Skeletal muscle satellite cell (primary cell): ENCODE measurements at regions not wholly inside any gene's neighbourhood (a gene's known extent, or its start where the extent isn't known, plus 50 kb on each side); places are given as distances from the start of the nearest gene placed in this dataset.

Source experiments
- H3K27me3 ChIP-seq: 2 replicates; pipeline ENCODE4 v1.7.0; 2013; ENCODE audit warnings: low read length; ENCODE audit not compliant: control insufficient read depth, insufficient read depth
- H3K36me3 ChIP-seq: 2 replicates; pipeline ENCODE4 v1.7.0; 2013; ENCODE audit warnings: mild to moderate bottlenecking, control low read depth, low read length; ENCODE audit not compliant: insufficient read depth
- H3K4me1 ChIP-seq: 2 replicates; pipeline ENCODE4 v1.7.0; 2013; ENCODE audit warnings: low read length; ENCODE audit not compliant: control insufficient read depth, insufficient read depth
- H3K4me2 ChIP-seq: 2 replicates; pipeline ENCODE4 v1.7.0; 2013; ENCODE audit warnings: mild to moderate bottlenecking, low read length
- H3K4me3 ChIP-seq: 2 replicates; pipeline ENCODE4 v1.7.0; 2013; ENCODE audit warnings: low read length
- H3K9ac ChIP-seq: 2 replicates; pipeline ENCODE4 v1.7.0; 2013; ENCODE audit warnings: mild to moderate bottlenecking, low read depth, low read length, moderate library complexity
- H3K9me3 ChIP-seq: replicated peaks from 2 replicates; pipeline ENCODE4 v1.7.0; 2013; ENCODE audit warnings: mild to moderate bottlenecking, control low read depth, low read length

GRCh38 chr19:5211217-5211822 is 129.3 kb downstream of the PTPRS start:
- Histone ChIP-seq H3K27me3 (no peaks in the 10 kb centered on the region), H3K36me3 (peaks cover 45% of the 10 kb centered on the region)

DNA sequence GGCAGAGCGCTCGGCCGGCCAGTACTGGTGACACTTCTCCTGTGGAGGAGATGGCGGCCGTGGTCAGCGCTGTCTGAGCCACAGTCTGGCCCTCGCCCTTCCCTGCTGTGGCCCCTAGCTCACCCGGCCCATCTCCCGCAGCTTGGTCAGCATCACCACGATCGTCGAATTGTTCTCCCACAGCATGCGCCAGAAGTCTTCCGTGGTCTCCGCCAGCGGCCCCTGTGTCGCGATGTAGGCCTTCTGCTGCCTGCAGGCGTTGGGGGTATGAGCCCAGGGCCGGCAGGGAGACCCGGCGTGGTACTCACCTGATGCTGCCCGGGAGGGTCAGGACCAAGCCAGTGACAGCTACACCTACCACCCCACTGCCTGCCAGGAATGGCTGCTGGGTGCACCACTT is 130.1 kb downstream of the PTPRS start:
- H3K9ac ChIP-seq = no peak overlapping the region
- no peaks in the 10 kb centered on the region for H3K4me1 ChIP-seq
- no peaks in the 10 kb centered on the region for H3K27me3 ChIP-seq
- H3K36me3 ChIP-seq = peaks cover 43% of the 10 kb centered on the region
- H3K4me3 ChIP-seq = no peak overlapping the region
- H3K9me3 ChIP-seq = no peaks in the 10 kb centered on the region
- no peak overlapping the region for H3K4me2 ChIP-seq

More at GRCh38 chr19:5211217-5211822, 129.3 kb downstream of the PTPRS start:
- H3K9me3 ChIP-seq = no peaks in the 10 kb centered on the region
- no peak overlapping the region for H3K4me3 ChIP-seq
- H3K9ac ChIP-seq = no peak overlapping the region
- H3K4me1 ChIP-seq = no peaks in the 10 kb centered on the region
- no peak overlapping the region for H3K4me2 ChIP-seq

GRCh38 chr19:5207806-5208205 is 132.8 kb downstream of the PTPRS start:
- no peaks in the 10 kb centered on the region for H3K4me1 ChIP-seq
- no peak overlapping the region for H3K4me2 ChIP-seq
- no peak overlapping the region for H3K4me3 ChIP-seq
- peaks cover 24% of the 10 kb centered on the region for H3K36me3 ChIP-seq
- H3K27me3 ChIP-seq = no peaks in the 10 kb centered on the region
- no peaks in the 10 kb centered on the region for H3K9me3 ChIP-seq
- no peak overlapping the region for H3K9ac ChIP-seq

- Histone ChIP-seq H3K9me3 (peaks cover 1% of the 10 kb centered on the region), H3K36me3 (peaks cover 18% of the 10 kb centered on the region), H3K9ac (no peak overlapping the region), H3K27me3 (no peaks in the 10 kb centered on the region), H3K4me1 (no peaks in the 10 kb centered on the region), H3K4me3 (no peak overlapping the region), H3K4me2 (no peak overlapping the region)
These were observed 133.9 kb downstream of the PTPRS start for GRCh38 chr19:5206751-5207075.

- Histone ChIP-seq H3K4me3 (no peak overlapping the region), H3K36me3 (peaks cover 13% of the 10 kb centered on the region)
These were observed 134.5 kb downstream of the PTPRS start for GRCh38 chr19:5205937-5206750.

GRCh38 chr19:5205381-5205780 is 135.2 kb downstream of the PTPRS start:
- Histone ChIP-seq H3K36me3 (peaks cover 5% of the 10 kb centered on the region), H3K4me3 (no peak overlapping the region), H3K4me2 (no peak overlapping the region), H3K27me3 (no peaks in the 10 kb centered on the region), H3K9me3 (peaks cover 4% of the 10 kb centered on the region), H3K4me1 (no peaks in the 10 kb centered on the region), H3K9ac (no peak overlapping the region)

More at GRCh38 chr19:5205937-5206750, 134.5 kb downstream of the PTPRS start:
- Histone ChIP-seq H3K27me3 (no peaks in the 10 kb centered on the region), H3K9ac (no peak overlapping the region), H3K4me1 (no peaks in the 10 kb centered on the region), H3K9me3 (peaks cover 4% of the 10 kb centered on the region), H3K4me2 (no peak overlapping the region)

- no peak overlapping the region for H3K4me3 ChIP-seq
- no peak overlapping the region for H3K4me2 ChIP-seq
These were observed 136.4 kb downstream of the PTPRS start for GRCh38 chr19:5204212-5204611.

More at GRCh38 chr19:5204212-5204611, 136.4 kb downstream of the PTPRS start:
- H3K36me3 ChIP-seq = no peaks in the 10 kb centered on the region
- no peaks in the 10 kb centered on the region for H3K4me1 ChIP-seq
- no peaks in the 10 kb centered on the region for H3K27me3 ChIP-seq
- H3K9ac ChIP-seq = no peak overlapping the region
- H3K9me3 ChIP-seq = peaks cover 6% of the 10 kb centered on the region
